ENCODE measurements at regions not wholly inside any gene's neighbourhood (a gene's known extent, or its start where the extent isn't known, plus 50 kb on each side); places are given as distances from the start of the nearest gene placed in this dataset.

GRCh38 chr21:15210235-15210678, 145.5 kb upstream of the NRIP1 start (continued):
- TF ChIP-seq ELF4 (CRISPR knock-in tag; IDR thresholded peaks at IDR 0.05; ENCODE audit: borderline replicate concordance) (no peak), MTERF4 (CRISPR knock-in tag; IDR thresholded peaks at IDR 0.05) (0 out of 2 replicates have a peak, but pooled peaks have one; percentile 44), PPARG (CRISPR knock-in tag; conservative IDR thresholded peaks at IDR 0.05) (peak; percentile 95), NFATC3 (CRISPR knock-in tag; IDR thresholded peaks at IDR 0.05) (no peak), ZNF784 (CRISPR knock-in tag; IDR thresholded peaks at IDR 0.05; ENCODE audit: borderline replicate concordance) (0 out of 2 replicates have a peak, but pooled peaks have one; percentile 39), KLF13 (CRISPR knock-in tag; IDR thresholded peaks at IDR 0.05) (no peak), NFYC (CRISPR knock-in tag; IDR thresholded peaks at IDR 0.05) (peak; percentile 26; the same call in 1 of the 2 replicates), ZNF451 (CRISPR knock-in tag; IDR thresholded peaks at IDR 0.05) (peak; percentile 80), TARDBP (CRISPR knock-in tag; IDR thresholded peaks at IDR 0.05) (peak; percentile 90), YEATS2 (CRISPR knock-in tag; IDR thresholded peaks at IDR 0.05; ENCODE audit: borderline replicate concordance) (no peak; the same call in 1 of the 2 replicates), ZBTB7A (CRISPR knock-in tag; IDR thresholded peaks at IDR 0.05) (peak; percentile 71; the same call in 1 of the 2 replicates), NFE2 (CRISPR knock-in tag; IDR thresholded peaks at IDR 0.05) (peak; percentile 73), HOMEZ (CRISPR knock-in tag; IDR thresholded peaks at IDR 0.05; ENCODE audit: low read depth) (peak; percentile 88), KMT2A (CRISPR knock-in tag; IDR thresholded peaks at IDR 0.05) (peak; percentile 59; the same call in 1 of the 2 replicates), KDM4B (CRISPR knock-in tag; IDR thresholded peaks at IDR 0.05) (peak; percentile 93), HNRNPL (IDR thresholded peaks at IDR 0.05; ENCODE audit: low read depth, low read length) (no peak), ZNF44 (CRISPR knock-in tag; IDR thresholded peaks at IDR 0.05) (0 out of 2 replicates have a peak, but pooled peaks have one; percentile 62), ZFP36L1 (CRISPR knock-in tag; IDR thresholded peaks at IDR 0.05) (no peak), ZBTB4 (CRISPR knock-in tag; IDR thresholded peaks at IDR 0.05; ENCODE audit: borderline replicate concordance) (no peak), FOXK1 (CRISPR knock-in tag; IDR thresholded peaks at IDR 0.05; ENCODE audit: borderline replicate concordance, low read depth) (peak; percentile 55; the same call in 1 of the 2 replicates), XBP1 (CRISPR knock-in tag; IDR thresholded peaks at IDR 0.05) (no peak), HDAC6 (IDR thresholded peaks at IDR 0.05; ENCODE audit: low read depth, low read length) (no peak), ZNF335 (CRISPR knock-in tag; IDR thresholded peaks at IDR 0.05) (0 out of 2 replicates have a peak, but pooled peaks have one; percentile 46), ZNF740 (CRISPR knock-in tag; IDR thresholded peaks at IDR 0.05) (no peak), RXRA (CRISPR knock-in tag; IDR thresholded peaks at IDR 0.05) (peak; percentile 98), RBAK (CRISPR knock-in tag; IDR thresholded peaks at IDR 0.05) (no peak)
